ENCODE measurements at regions not wholly inside any gene's neighbourhood (a gene's known extent, or its start where the extent isn't known, plus 50 kb on each side); places are given as distances from the start of the nearest gene placed in this dataset.
"Not testable (repeated sequence)": the region's sequence is repeated elsewhere in the genome, so short reads cannot be mapped to it uniquely, and the experiment has no call there.

DNA sequence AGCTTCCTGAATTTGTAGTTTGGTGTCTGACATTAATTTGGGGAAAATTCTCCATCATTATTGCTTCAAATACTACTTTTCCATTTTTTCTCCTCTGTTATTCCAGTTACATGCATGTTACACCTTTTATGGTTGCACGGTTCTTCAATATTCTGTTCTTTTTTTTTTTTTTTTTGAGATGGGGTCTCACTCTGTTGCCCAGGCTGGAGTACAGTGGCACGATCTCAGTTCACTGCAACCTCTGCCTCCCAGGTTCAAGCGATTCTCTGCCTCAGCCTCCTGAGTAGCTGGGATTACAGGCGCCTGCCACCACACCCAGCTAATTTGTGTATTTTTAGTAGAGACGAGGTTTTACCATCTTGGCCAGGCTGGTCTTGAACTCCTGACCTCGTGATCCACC, 109.4 kb upstream of the XIST start:
- TF ChIP-seq CTCF (IDR thresholded peaks at IDR 0.05); POLR2A (IDR thresholded peaks at IDR 0.05); POLR2AphosphoS5 (IDR thresholded peaks at IDR 0.05; ENCODE audit: insufficient read depth in 1 of 2, low read depth in 1 of 2): not testable (repeated sequence)
